ENCODE measurements at regions not wholly inside any gene's neighbourhood (a gene's known extent, or its start where the extent isn't known, plus 50 kb on each side); places are given as distances from the start of the nearest gene placed in this dataset.

DNA sequence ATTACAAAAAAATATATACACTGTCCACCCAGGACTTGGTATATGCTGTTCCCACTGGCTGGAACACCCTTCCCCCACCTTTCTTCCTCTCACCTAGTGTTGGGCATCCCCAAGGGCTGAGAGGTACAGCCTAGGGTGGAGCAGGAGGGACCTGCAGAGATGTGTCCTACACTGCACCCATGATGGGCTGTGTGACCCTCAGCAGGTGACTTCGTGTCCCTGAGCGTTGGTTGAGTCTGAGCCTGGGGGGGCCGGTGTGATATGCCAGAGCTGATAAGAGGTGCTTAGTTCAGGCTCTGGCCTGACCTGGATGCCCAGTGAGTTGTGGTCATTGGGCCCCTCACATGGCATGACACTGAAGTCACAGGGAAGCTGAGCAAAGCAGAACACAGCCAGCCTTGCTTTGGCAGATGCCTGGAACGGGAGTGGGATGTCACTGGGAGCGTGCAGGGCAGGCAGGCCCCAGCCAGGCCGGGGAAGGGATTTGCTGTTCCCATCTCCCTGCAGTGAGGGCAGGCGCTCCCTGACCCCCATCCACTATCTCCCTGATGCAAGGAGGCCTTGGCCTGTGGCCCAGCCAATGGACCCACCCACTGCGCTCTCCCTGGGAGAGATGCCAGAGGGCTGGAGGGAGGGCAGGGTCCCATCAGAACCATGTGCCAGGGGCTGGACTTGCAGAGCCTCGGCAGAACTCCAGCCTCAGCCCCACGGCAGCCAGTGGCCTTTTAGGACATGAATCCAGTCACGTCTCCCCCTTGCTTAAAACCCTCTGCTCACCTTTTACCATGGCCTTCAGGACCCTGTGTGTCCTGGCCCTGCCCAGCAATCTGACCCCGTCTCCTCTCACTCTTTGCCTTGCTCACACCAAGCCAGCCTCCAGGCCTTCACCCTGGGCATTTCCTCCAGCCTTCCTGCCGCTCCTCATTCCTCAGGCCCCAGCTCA is 138.9 kb downstream of the MN1 start:
- DNase-seq = no peak

DNA sequence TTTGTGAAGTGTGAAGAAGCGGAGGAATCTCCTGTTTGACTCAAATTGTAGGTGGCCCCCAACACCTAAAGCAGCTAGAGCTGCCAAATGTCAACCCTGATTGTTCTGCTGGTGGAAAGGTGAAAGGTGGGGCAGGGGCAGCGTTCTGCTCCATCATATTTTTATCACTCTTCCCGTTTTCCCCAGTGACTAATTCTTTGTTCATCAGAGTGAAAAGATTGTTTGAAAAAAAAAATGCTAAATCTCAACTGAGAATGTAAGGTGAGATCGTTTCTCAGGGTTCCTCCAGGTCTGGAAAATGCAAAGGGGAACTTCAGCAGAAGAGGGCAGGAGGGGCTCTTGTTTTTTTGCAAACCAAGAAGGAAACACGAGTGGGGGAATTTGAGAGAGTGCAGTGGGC is 137.7 kb downstream of the MN1 start:
- DNase-seq = no peak

DNA sequence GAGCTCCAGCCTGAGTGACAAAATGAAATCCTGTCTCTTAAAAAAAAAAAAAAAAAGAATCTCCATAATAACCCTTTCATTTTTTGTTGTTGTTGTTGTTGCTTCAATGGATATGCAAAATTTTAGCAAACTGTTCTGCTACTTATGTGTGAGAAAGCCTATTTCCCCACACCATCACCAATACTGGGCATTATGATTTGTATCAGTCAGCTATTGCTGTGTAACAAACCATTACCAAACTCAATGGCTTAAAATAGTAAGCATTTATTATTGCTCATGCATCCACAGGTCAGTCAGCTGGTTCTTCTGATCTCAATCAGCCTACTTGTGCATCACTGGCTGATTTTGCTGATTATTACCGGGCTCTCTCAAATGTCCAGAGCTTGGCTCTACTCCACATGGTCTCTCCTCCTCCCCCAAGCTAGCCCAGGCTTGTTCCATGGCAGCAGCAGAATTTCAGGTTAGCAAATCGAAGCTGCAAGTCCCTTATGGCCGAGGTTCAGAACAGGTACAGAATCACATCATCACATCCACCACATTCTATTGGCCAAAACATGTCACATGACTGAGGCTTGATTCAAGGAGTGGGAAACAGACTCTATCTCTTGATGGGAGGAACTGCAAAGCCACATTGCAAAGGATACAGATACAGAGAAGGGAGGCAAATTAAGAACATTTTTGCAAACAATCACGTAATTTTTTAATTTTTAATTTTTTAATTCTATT is 135.1 kb downstream of the MN1 start:
- no peak for DNase-seq

DNA sequence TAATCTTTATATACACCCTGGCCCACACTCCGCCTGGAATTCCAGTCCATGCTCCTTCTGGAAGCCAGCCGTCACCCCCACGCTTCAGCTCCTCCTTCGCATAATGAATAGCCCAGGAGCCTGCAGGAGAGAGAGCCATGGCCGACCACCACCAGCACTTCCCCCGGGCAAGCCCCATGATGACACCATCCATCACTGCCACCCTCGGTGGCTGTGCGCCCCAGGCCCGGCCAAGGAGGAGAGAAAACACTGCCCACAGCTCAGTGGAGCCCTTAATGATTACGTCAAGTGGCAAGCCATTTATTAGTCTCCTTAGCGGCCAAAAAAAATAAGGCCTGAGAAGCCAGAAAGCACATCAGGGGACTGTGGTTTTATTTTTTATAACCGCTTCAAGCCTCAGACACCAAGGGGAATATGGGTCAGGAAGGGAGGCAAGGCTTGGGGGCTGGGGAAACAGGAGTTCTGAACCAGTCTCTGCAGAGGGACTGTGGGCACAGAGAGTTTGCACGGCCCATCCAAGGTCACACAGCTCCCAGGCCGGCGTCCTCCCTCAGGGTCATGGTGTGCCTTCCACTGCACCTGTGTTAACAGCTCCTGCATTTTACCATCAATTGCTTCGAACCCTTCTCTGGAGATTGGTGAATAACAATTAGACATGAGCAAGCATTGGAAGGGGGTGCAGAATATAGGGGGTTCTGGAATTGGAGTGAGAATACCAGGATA is 134.3 kb downstream of the MN1 start:
- DNase-seq = no peak

DNA sequence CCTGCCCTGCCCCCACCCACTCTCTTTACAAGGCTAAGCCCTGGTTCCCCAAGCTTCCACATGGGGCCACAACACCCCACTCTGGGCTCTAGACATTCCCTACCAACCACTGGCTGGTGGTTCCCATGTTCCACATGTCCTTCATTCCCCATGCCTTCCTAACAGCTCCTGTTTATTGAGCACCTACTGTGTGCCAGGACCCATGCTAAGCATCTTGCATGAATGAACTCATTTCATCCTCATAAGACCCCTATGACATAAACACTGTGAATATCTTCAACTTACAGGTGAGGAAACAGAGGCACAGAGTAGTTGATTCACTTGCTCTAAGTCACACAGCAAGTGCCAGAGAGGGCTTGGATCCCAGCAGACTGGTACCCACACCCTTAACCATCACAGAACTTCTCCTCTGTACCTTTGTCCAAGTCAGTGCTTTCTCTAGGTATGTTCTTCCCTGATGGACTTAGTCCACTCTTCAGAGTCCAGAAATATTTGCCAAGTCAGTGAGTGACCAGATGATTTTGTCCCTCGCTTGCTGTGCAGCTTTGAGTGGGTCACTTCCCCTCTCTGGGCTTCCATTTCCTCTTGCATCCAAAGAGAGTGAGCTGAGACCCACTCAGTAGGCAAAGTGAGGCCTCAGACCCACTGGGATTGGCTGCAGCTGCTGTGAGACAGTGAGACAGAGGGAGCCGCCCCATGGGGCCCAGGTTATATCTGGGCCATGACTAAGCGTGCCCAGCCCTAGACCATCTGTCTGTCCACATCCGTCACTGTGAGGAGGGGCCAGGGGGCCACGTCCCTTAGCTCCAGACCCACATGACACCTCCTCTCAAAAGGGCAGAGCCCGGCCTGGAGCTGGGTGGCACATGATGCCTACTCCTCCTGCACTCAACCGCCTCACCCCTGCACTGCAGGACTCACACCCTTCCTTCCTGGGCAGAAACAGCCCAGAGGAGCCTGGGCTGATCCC is 132.4 kb downstream of the MN1 start:
- DNase-seq = no peak

DNA sequence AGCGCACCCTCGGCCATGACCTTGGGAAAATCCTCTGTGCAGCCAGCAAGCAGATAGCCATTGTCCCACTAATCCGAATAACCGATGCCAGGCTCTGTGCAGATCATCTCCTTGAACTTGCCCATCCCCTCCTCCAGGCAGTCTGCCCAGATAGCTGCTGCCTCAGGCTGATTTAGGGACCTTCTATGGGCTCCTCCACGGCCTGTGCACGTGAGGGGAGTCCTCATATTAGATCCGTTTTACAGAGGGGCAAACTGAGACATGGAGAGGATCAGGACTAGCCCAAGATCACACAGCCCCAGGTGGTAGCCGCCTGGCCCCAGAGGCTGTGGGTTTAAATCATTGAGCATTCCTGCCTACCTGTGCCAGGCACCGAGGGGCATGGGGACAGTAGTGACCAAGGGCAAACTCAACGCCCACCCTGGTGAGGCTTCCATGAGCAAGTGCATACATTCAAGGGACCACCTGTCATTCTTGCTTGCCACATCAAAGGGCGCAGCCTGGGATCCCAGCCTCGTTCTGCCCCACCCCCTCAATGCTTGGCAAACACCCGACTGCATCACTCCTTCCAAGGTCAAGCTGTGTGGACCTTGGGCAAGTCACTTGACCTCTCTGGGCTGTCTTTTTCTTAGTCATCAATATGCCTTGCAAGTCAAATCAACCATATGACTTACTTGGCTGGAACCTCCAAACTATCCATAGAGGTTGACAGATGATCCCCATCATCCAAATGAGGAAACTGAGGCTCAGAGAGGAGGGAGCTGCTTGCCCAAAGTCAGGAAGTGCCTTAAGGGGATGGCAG is 131.6 kb downstream of the MN1 start:
- no peak for DNase-seq

DNA sequence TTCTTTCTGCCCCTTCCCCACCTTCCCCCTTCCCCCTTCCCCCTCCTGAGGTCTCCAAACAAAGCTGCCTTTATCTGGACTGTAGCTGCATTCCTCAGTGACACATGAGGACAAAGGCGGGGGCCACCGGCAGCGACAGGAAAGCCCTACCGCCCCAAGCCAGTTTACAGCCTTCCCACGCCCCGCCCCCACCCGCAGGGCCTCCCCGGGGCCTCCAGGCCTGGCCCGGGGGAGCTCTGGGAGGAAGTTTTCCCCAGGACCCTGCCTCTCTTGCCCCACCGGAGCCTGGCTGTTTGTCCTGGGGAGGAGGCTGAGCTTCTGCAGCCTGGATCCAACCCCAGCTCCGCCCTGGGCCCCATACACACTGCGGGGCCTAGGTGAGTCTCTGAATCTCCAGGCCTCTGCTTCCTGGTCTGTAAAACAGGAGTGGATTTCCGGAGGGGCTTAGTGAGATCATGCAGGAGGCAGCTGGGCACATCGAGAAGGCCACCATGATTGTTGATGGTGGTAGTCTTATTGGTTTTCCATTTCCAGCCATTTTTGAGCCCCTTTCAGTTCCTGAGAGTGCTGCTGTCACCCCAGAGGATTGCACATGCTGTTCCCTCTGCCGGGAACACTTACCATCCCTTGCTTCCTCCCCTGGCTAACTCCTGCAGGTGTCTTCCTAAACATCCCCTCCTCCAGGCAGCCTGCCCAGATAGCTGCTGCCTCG is 130.7 kb downstream of the MN1 start:
- no peak for DNase-seq

DNA sequence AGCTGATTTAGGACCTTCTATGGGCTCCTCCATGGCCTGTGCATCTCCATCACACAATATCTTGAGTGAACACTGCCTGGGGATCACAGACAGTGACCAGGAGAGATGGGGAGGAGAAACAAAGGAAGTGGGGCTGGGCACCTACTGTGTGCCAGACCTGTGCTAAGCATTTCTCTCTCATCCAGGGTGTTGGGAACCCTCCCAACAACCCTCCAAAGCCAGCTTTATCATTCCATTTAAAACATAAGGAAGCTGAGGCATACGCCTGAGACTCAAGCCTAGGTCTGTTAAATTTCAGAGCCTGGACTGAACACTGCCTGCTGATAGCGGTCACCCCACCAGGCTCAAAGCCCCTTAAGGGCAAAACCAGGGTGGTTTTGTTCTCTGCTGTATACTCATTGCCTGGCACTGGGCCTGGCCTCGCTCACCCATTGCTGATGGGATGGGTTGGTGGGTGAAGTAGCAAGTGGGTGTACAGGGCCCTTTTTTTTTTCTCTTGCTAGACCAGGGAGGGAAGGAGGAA is 130.1 kb downstream of the MN1 start:
- no peak for DNase-seq

DNA sequence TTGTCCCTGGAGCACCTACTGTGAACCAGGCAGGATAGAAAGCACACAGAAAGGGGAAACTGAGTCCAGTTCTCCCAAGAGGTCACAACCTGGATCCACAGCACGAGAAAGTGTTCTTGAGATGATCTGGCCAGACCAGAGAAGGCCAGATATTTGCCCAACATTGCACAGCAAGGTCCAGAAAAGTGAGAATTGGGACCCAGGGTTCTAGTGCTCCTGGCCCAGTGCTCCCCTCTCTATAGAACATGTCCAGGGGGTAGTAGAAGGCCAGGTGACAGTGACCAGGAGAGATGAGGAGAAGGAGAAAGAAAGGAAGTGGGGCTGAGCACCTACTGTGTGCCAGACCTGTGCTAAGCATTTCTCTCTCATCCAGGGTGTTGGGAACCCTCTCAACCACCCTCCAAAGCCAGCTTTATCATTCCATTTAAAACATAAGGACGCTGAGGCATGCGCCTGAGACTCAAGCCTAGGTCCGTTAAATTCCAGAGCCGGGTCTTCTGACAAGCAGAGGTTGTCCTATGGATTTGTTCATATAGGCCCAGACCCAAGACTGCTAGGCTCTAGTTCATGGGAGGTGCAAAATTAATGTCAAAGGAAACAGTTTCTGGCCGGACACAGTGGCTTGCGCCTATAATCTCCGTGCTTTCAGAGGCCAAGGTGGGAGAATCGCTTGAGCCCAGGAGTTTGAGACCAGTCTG is 128.7 kb downstream of the MN1 start:
- no peak for DNase-seq

DNA sequence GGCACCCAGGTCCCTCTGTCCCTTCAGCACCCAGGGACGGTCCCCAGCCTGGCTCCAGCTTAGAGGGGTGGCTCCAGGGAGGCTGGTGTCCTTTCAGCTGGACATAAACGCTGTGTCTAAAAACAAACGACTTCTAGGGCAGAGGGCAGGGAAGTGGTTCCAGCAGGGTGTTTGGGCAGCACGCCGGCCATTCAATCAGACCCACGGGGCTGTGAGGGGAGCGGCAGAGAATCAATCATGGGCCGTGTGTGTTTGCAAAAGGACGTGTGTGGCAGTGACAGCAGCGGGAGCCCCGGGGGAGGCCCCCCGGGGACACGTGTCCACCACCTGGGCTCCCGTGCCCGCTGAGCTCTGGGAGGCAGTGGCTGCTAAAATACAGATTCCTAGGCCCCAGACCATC is 127.7 kb downstream of the MN1 start:
- no peak for DNase-seq

DNA sequence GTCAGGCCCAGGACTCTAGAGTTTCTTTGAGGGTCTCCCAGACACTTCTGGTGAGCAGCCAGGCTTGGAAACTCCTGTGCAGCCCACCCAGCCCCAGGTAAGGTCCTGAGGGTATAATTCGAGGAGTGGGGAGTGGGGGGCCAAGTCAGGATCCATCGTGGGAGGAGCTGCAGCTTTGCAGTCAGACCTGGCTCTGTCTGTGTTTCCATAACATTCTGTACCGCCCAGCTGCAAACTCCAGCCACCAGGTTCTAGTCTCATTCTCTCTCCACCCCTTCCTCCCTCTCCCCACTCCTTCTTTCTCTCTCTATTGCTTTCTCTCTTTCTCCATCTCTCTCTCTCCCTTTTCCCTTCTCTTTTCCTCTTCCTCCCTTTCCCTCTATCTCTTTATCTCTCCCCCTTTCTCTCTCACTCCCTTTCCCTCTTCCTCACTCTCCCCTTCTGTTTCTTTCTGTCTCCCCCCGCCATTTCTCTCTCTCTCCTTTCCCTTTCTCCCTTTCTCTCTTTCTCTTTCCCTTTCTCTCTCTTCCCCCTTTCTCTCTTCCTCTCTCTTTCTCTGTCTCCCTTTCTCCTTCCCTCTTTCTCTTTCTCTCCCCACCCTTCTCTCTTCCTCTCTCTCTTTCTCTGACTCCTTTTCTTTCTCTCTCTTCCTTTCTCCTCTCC is 127.2 kb downstream of the MN1 start:
- no peak for DNase-seq

DNA sequence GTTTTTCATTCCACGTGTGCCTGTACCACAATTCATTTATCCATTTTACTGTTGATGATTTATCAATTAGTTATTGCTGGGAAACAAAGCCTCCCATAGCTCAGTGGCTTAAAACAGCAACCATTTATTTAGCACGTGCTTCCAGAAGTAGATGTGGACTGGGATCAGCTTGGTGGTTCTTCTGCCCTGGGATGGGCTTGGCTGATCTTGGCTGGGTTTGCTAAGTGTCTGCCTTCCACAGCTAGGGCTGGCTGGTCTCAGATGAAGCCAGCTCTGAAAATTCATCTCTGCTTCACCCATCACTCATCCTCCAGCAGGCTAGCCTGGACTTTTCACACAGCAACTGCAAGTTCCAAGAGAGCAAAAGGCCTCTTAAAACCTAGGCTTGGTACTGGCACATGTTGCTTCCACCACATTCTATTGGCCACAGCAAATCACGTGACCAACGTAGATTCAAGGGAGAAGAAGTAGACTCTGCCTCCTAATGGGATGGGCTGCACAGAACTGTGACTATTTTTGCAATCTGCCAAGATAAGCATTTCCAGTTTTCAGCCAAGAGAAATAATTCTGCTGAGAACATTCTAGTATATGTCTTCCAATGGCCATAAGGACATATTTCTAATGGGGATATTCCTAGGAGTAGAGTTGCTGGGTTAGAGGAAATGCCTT is 124.9 kb downstream of the MN1 start:
- DNase-seq = no peak

DNA sequence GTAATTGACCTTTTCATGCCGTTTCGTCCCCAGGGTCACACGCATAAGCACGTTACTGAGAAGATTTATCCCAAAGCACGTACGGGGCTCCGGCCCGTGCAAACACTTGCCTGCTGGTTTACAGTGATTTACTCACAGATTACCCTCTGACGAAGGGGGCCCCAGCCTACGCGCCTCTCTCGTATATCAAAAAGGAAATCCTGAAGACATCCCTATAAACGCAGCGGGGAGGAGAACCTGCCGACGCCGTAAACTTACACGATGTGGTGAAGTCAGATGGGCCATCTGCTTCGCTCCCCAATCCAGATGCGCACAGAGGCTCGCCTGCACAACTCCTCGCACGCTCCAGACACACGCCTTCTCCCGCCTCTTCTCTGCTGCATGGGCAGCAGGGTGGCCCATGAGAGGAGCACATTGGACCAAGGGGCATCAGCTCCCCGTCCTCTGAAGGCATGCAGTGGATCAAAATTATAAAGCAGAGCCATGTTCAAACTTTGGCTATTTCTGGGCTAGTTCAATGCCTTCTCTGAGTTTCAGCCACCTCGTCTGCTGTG is 123.6 kb downstream of the MN1 start:
- no peak for DNase-seq

DNA sequence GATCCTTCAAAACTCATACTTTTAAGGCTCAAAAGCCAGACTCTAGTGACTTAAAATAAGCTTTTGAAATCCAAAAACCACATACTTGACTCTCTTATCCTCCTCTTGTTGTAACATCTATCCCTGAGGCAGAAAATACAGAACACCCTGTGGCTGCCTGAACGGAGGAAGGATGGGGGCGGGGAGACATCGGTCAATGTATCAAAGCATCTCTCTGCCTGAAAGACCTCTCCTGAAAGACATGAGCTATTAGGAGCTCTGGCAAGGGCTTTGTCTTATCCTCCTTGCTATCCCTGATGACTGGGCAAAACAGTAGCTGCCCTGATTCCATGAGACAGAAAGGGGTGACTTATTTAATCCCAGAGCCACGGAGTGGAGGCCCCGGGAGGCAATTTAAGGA is 122.4 kb downstream of the MN1 start:
- no peak for DNase-seq

DNA sequence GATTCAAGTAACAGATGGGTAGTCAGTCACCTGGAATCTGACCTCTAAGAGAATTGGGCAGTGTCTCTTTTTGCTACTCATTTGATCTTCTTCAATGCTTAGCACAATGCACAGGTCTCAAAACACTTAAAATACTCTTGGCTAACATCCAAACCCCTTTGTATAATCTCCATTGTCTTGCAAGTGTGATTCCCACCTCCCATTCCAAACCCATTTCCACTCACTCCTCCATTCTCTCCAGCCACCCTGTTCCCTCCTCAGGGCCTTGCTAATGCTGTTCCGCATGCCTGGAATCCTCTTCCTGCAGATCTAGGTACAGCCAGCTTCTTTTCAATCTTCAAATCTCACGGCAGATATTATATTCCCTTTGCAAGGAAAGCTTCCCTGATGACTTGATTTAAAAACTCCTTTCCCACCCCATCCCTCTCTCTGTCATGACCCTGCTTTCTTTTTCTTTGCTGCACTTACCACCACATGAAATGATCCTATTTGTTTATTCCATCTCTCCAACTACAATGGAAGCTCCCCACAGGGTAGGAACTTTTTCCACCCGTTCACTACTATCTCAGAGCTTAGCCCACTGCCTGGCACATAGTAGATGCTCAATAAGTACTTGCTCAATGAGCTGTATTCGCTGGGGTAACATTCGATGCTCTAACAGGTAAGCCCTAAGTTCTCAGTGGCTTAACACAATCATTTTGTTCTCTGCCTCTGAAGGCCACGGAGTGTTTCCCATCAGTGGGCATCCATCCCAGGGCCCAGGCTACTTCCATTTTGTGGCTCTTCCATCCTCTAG is 121.7 kb downstream of the MN1 start:
- no peak for DNase-seq

DNA sequence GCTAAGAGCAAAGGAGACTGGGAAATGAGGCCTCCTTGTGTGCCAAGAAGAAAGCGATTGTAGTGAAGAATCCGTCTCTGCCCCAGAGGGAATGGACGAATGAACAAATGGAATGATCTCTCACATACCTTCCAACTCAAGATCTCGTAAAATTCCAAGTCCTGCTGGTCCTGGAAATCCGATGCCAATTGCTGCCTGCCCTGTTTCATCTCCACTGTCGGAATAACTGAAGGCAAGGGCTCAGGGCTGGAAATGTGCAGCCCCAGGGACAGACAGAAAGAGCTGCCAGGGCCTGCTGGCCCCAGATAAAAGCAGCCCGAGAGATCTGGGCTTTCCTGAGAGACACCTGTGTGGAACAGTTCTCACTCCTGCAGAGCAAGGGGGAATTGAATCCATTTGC is 120.9 kb downstream of the MN1 start:
- DNase-seq = no peak

DNA sequence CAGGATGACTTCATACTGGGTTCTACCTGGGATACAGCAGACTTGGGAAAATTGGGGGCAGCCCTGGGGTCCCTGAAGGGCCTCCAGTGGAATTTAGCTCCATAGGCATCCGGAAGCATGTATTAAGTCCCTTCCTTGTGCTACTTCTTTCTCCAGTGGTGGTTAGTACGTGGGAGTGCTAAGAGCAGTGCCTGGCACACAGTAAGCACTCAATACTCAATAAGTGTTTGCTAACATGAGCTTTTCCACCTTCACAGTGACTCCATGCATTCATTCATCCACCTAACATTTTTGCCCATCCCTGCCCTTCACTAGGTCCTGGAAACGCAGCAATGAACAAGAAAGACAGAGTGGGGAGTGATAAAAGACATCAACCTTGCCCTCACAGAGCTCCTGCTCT is 120.5 kb downstream of the MN1 start:
- DNase-seq = no peak

DNA sequence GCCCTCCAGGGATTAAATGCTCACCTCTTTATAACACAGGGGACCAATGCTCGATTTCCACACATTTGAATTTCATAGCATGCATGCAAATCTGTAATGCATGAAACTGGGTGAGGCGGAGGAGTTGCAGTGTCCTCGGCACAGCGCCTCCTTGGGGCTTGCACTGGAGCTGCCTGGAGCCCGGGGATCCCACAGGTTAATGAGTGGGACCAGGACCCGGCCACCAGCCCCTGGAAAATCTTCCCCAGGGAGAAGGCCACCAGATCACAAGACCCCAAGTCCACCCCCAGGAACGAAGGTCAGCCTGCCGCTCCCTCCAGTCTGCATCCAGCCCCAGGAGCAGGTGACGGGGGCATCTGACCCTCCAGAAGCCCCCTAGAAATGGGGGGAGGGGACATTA is 119.1 kb downstream of the MN1 start:
- DNase-seq = no peak
